ENCODE measurements at regions not wholly inside any gene's neighbourhood (a gene's known extent, or its start where the extent isn't known, plus 50 kb on each side); places are given as distances from the start of the nearest gene placed in this dataset.
A peak's percentile ranks its signal among the peaks of the same experiment; 100 is the strongest.

DNA sequence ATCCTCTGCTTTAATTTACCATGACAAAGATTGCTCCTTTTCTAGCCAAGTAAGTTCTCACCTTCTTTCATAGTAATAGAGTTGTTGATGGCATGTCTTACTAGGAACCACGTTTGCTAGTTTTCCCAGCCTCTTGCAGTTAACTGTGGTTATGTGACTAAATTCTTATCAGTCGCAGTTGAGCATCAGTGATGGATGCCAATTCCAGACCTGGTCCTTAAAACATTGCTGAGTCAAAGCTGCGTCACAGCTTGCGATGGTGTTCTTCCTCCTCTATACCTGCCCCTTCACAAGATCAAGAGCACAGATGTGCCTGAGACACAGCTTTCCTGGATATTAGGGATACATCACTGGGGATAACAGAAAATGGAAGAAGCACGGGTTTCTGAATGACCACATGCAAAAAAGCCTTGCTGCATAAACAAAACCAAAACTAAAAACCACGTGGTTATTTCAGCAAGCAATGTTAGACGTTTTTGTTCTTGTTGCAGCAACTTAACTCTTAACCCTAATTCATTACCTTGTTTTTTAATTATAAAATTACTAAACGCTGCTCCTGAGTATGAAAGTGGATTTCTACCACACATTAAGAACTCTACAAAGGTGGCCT, 97.6 kb upstream of the DACH1 start:
- Mint-ChIP-seq H3K36me3 (no peaks in the 10 kb centered on the region), H3K4me3 (peak overlapping the region in 2 of 3 donors; percentile 31 to 56), H3K9me3 (peaks cover 0 to 7% (median 0%) of the 10 kb centered on the region in 3 donors), H3K27ac (no peak overlapping the region), H3K27me3 (peaks cover 0 to under 1% of the 10 kb centered on the region in 2 donors), H3K4me1 (peaks cover 0 to 5% (median 0%) of the 10 kb centered on the region in 3 donors)
- ChIA-PET CTCF (no interaction called here), POLR2A (no interaction called here)
- Histone ChIP-seq H3K9me3 (no peaks in the 10 kb centered on the region), H3K27ac (ENCODE audit: low read length) (no peak overlapping the region), H3K36me3 (ENCODE audit: control insufficient read depth in 2 of 2, extremely low read depth in 1 of 2, insufficient read depth in 1 of 2, low read length in 1 of 2) (no peaks in the 10 kb centered on the region), H3K4me1 (ENCODE audit: control insufficient read depth in 1 of 2, extremely low read depth in 1 of 2, insufficient read depth in 2 of 2, low read length in 2 of 2) (no peaks in the 10 kb centered on the region), H3K27me3 (replicated peaks in 1 of 2; ENCODE audit: control insufficient read depth in 2 of 2, extremely low read depth in 1 of 2, insufficient read depth in 2 of 2, low read length in 1 of 2) (no peaks in the 10 kb centered on the region), H3K4me3 (ENCODE audit: control insufficient read depth in 1 of 2, extremely low read depth in 1 of 2, low read length in 1 of 2) (no peak overlapping the region)
- DNase-seq: no peak
- WGBS (ENCODE audit: insufficient coverage): 75% methylated on average over 1 of the region's 8 CpGs
- ATAC-seq (replicated peaks in 1 of 4): no peak

DNA sequence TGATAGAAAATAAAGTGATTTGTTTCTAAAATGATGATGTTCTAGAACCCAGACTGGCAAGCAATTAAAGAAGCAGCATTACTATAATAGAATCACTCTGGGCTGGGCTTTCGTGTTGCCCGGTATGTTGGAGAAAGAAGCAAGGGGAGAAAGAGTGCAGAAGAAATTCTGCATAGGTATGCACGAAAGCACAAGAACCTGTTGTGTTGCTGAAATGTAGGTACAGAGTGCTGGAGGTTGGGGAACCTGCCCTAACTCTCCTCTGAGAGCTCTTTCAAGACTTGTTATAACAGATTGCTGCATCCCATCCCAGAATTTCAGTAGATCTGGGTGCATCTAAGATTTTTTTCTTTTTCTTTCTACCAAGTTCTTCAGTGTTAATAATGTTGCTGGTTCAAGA, 95.7 kb upstream of the DACH1 start:
- Mint-ChIP-seq H3K4me3 (no peak overlapping the region), H3K9me3 (peaks cover 0 to 3% (median 0%) of the 10 kb centered on the region in 3 donors), H3K4me1 (peaks cover 0 to 5% (median 0%) of the 10 kb centered on the region in 3 donors), H3K36me3 (no peaks in the 10 kb centered on the region), H3K27me3 (no peaks in the 10 kb centered on the region), H3K27ac (no peak overlapping the region)
- no peak for ATAC-seq (replicated peaks in 1 of 4)
- no peaks in the 10 kb centered on the region for H3K4me1 ChIP-seq (ENCODE audit: control insufficient read depth in 1 of 2, extremely low read depth in 1 of 2, insufficient read depth in 2 of 2, low read length in 2 of 2)
- ChIA-PET CTCF (no interaction called here), POLR2A (no interaction called here)
- 100% methylated on average over 2 of the region's 3 CpGs for WGBS (ENCODE audit: insufficient coverage)
- H3K27ac ChIP-seq (ENCODE audit: low read length): no peak overlapping the region
- no peak overlapping the region for H3K4me3 ChIP-seq (ENCODE audit: control insufficient read depth in 1 of 2, extremely low read depth in 1 of 2, low read length in 1 of 2)
- H3K27me3 ChIP-seq (replicated peaks in 1 of 2; ENCODE audit: control insufficient read depth in 2 of 2, extremely low read depth in 1 of 2, insufficient read depth in 2 of 2, low read length in 1 of 2): no peaks in the 10 kb centered on the region
- DNase-seq: no peak
- H3K36me3 ChIP-seq (ENCODE audit: control insufficient read depth in 2 of 2, extremely low read depth in 1 of 2, insufficient read depth in 1 of 2, low read length in 1 of 2): no peaks in the 10 kb centered on the region
- H3K9me3 ChIP-seq: no peaks in the 10 kb centered on the region

DNA sequence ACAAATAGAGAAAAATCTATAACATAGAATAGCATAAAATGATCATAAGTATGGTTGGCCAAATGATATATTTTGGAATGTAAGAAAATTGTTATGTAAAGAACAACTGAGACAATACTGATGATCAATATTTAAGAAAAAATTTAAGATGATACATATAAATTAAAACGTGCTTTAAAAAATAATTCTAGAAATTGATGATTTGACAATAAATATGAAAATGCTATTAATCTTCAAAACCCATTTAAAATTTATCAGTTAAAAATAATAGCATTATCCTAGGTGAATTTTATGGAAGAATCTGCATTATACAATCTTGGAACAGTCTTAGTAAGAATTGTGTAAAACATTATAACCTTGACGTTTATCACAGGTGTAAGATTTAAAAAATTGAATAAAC, 95.1 kb upstream of the DACH1 start:
- Mint-ChIP-seq H3K4me3 (no peak overlapping the region), H3K9me3 (peaks cover 0 to 3% (median 0%) of the 10 kb centered on the region in 3 donors), H3K27ac (no peak overlapping the region), H3K4me1 (peaks cover 0 to 5% (median 0%) of the 10 kb centered on the region in 3 donors), H3K27me3 (no peaks in the 10 kb centered on the region), H3K36me3 (no peaks in the 10 kb centered on the region)
- POLR2A ChIA-PET: interaction anchor here in 1 of 2 donors (0.6 kb wide), 1 partner anchor 571 kb away, joined by 4 read pairs; no protein-coding TSS in a partner anchor
- Histone ChIP-seq H3K4me3 (ENCODE audit: control insufficient read depth in 1 of 2, extremely low read depth in 1 of 2, low read length in 1 of 2) (no peak overlapping the region), H3K27me3 (replicated peaks in 1 of 2; ENCODE audit: control insufficient read depth in 2 of 2, extremely low read depth in 1 of 2, insufficient read depth in 2 of 2, low read length in 1 of 2) (no peaks in the 10 kb centered on the region), H3K4me1 (ENCODE audit: control insufficient read depth in 1 of 2, extremely low read depth in 1 of 2, insufficient read depth in 2 of 2, low read length in 2 of 2) (no peaks in the 10 kb centered on the region), H3K9me3 (no peaks in the 10 kb centered on the region), H3K36me3 (ENCODE audit: control insufficient read depth in 2 of 2, extremely low read depth in 1 of 2, insufficient read depth in 1 of 2, low read length in 1 of 2) (no peaks in the 10 kb centered on the region), H3K27ac (ENCODE audit: low read length) (no peak overlapping the region)
- CTCF ChIA-PET: no interaction called here
- DNase-seq (no peak), ATAC-seq (replicated peaks in 1 of 4) (no peak)
- no CpG with 5 or more reads among the region's 2 CpGs for WGBS (ENCODE audit: insufficient coverage)

DNA sequence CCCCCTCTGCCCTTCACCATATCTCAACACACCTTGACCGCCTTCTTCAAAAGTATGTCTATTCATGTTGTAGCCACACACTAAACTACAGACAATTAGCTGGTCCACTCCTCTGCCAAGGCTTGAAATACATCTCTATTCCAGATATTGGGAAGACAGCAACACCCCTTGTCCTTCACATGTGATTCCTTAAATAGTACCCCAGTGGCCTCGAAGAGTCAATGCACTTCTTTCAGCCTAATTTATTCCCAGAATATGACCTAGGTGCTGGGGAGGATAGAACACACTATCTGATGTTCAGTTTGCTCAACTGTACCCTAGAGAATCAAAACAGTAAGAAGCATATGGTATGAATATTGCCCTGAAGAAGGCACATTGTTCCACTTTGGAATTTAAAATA, 82.4 kb upstream of the DACH1 start:
- H3K4me3 Mint-ChIP-seq: no peak overlapping the region
- H3K9me3 Mint-ChIP-seq: peaks cover 0 to 6% (median 0%) of the 10 kb centered on the region in 3 donors
- H3K36me3 ChIP-seq (ENCODE audit: control insufficient read depth in 2 of 2, extremely low read depth in 1 of 2, insufficient read depth in 1 of 2, low read length in 1 of 2): no peaks in the 10 kb centered on the region
- no peak overlapping the region for H3K4me3 ChIP-seq (ENCODE audit: control insufficient read depth in 1 of 2, extremely low read depth in 1 of 2, low read length in 1 of 2)
- CTCF ChIA-PET: interaction anchor here in 1 of 2 donors (1.1 kb wide), 1 partner anchor 29 kb away, joined by 4 read pairs; no protein-coding TSS in a partner anchor
- POLR2A ChIA-PET: no interaction called here
- H3K27ac ChIP-seq (ENCODE audit: low read length): no peak overlapping the region
- WGBS (ENCODE audit: insufficient coverage): 83% methylated on average over 1 of the region's 2 CpGs
- no peaks in the 10 kb centered on the region for H3K27me3 Mint-ChIP-seq
- ATAC-seq (replicated peaks in 1 of 4): no peak
- no peak for DNase-seq
- H3K4me1 Mint-ChIP-seq: no peaks in the 10 kb centered on the region
- H3K27me3 ChIP-seq (replicated peaks in 1 of 2; ENCODE audit: control insufficient read depth in 2 of 2, extremely low read depth in 1 of 2, insufficient read depth in 2 of 2, low read length in 1 of 2): no peaks in the 10 kb centered on the region
- H3K4me1 ChIP-seq (ENCODE audit: control insufficient read depth in 1 of 2, extremely low read depth in 1 of 2, insufficient read depth in 2 of 2, low read length in 2 of 2): no peaks in the 10 kb centered on the region
- H3K27ac Mint-ChIP-seq: no peak overlapping the region
- no peaks in the 10 kb centered on the region for H3K9me3 ChIP-seq
- no peaks in the 10 kb centered on the region for H3K36me3 Mint-ChIP-seq

DNA sequence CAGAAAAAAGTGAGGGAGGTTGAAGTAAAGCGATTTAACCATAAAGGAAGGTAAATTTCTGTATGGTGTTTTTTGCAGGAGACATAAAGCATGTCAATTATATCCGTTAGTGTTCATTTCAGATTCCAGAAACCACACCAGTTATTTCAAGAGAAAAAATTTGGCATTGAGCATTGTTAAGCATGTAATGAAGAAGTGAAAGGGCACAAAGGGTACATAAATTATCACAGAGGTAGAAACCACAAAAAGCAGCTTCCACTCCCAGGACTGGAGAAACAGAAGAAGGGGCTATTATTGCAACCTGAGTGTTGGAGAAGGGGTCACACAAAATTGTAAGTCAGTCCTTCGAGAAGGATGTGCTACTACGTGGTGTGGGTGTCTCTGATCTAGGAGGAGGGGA, 72.2 kb upstream of the DACH1 start:
- H3K4me3 Mint-ChIP-seq: no peak overlapping the region
- Histone ChIP-seq H3K4me1 (ENCODE audit: control insufficient read depth in 1 of 2, extremely low read depth in 1 of 2, insufficient read depth in 2 of 2, low read length in 2 of 2) (no peaks in the 10 kb centered on the region), H3K9me3 (no peaks in the 10 kb centered on the region), H3K4me3 (ENCODE audit: control insufficient read depth in 1 of 2, extremely low read depth in 1 of 2, low read length in 1 of 2) (no peak overlapping the region), H3K36me3 (ENCODE audit: control insufficient read depth in 2 of 2, extremely low read depth in 1 of 2, insufficient read depth in 1 of 2, low read length in 1 of 2) (no peaks in the 10 kb centered on the region), H3K27me3 (replicated peaks in 1 of 2; ENCODE audit: control insufficient read depth in 2 of 2, extremely low read depth in 1 of 2, insufficient read depth in 2 of 2, low read length in 1 of 2) (no peaks in the 10 kb centered on the region), H3K27ac (ENCODE audit: low read length) (no peak overlapping the region)
- ChIA-PET CTCF (no interaction called here), POLR2A (no interaction called here)
- H3K9me3 Mint-ChIP-seq: peaks cover 0 to 4% (median 4%) of the 10 kb centered on the region in 3 donors
- H3K36me3 Mint-ChIP-seq: no peaks in the 10 kb centered on the region
- no peak overlapping the region for H3K27ac Mint-ChIP-seq
- 27% methylated on average over 2 of the region's 4 CpGs for WGBS (ENCODE audit: insufficient coverage)
- ATAC-seq (replicated peaks in 1 of 4): no peak
- DNase-seq: no peak
- no peaks in the 10 kb centered on the region for H3K4me1 Mint-ChIP-seq
- H3K27me3 Mint-ChIP-seq: no peaks in the 10 kb centered on the region

DNA sequence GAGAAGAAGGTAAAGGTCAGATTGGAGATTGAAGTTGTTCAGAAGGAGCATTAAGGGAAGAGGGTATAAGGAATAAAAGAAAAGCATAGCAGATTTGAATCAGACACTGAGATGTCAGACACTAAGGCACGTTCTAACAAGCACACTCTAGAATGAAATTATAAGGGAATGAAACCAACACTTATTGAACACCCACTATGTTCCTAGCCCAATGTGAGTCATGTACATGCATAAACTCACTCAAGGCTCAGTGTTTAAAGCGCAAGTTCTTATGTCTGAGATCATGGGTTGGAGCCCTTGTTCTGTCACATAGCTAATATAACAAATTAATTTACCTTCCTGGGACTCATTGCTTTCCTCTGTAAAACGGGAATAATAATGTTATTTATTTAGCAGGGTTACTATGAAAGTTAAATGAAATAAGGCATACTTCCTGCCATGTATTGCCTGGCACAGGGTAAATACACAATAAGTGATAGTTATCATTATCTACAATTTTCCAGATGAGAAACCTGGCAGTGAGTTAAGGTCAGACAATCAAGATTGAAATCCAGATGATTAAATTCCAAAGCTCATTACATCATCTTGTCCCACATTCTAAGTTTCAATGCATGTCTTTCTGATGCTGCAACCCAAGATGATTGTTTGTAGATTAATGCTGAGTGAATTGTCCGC, 68.3 kb upstream of the DACH1 start:
- Histone ChIP-seq H3K4me3 (ENCODE audit: control insufficient read depth in 1 of 2, extremely low read depth in 1 of 2, low read length in 1 of 2) (no peak overlapping the region), H3K27ac (ENCODE audit: low read length) (no peak overlapping the region), H3K27me3 (replicated peaks in 1 of 2; ENCODE audit: control insufficient read depth in 2 of 2, extremely low read depth in 1 of 2, insufficient read depth in 2 of 2, low read length in 1 of 2) (no peaks in the 10 kb centered on the region), H3K9me3 (no peaks in the 10 kb centered on the region), H3K36me3 (ENCODE audit: control insufficient read depth in 2 of 2, extremely low read depth in 1 of 2, insufficient read depth in 1 of 2, low read length in 1 of 2) (no peaks in the 10 kb centered on the region), H3K4me1 (ENCODE audit: control insufficient read depth in 1 of 2, extremely low read depth in 1 of 2, insufficient read depth in 2 of 2, low read length in 2 of 2) (no peaks in the 10 kb centered on the region)
- H3K27me3 Mint-ChIP-seq: no peaks in the 10 kb centered on the region
- H3K4me1 Mint-ChIP-seq: no peaks in the 10 kb centered on the region
- no CpG with 5 or more reads among the region's 4 CpGs for WGBS (ENCODE audit: insufficient coverage)
- no peaks in the 10 kb centered on the region for H3K9me3 Mint-ChIP-seq
- ChIA-PET POLR2A (no interaction called here), CTCF (no interaction called here)
- no peaks in the 10 kb centered on the region for H3K36me3 Mint-ChIP-seq
- H3K27ac Mint-ChIP-seq: no peak overlapping the region
- no peak overlapping the region for H3K4me3 Mint-ChIP-seq
- DNase-seq (no peak), ATAC-seq (replicated peaks in 1 of 4) (no peak)
